A549 (cell line): ENCODE measurements at regions not wholly inside any gene's neighbourhood (a gene's known extent, or its start where the extent isn't known, plus 50 kb on each side); places are given as distances from the start of the nearest gene placed in this dataset.

Experiments used
- BHLHE40 ChIP-seq: IDR thresholded peaks from 2 replicates; pipeline ENCODE4 v1.6.1; 2012; ENCODE audit warnings: low read depth, low read length, inconsistent platforms
- CTCF ChIP-seq: fragments of >200 bp; sonication (Bioruptor Twin); formaldehyde crosslinking; IDR thresholded peaks from 3 replicates; pipeline ENCODE4 v1.5.1; 2016
- FOSL2 ChIP-seq, 2 experiments: fragments of 450-650 bp in 1 of 2; fragments of >200 bp in 1 of 2; sonication (Bioruptor Twin) in 1 of 2; formaldehyde crosslinking; IDR thresholded peaks; 2 replicates each; pipeline versions ENCODE4 v1.5.0 to v1.6.1; 2016 to 2020; ENCODE audit warnings: mild to moderate bottlenecking in 1 of 2, moderate library complexity in 1 of 2
- HOXA7 ChIP-seq: fragments of 250-450 bp; sonication (Bioruptor Pico); IDR thresholded peaks from 2 replicates; pipeline ENCODE4 v1.5.0; 2020; ENCODE audit warnings: mild to moderate bottlenecking, moderate library complexity
- MAX ChIP-seq: IDR thresholded peaks from 2 replicates; pipeline ENCODE4 v1.6.1; 2012
- MYC ChIP-seq: IDR thresholded peaks from 2 replicates; pipeline ENCODE4 v1.6.1; 2012; ENCODE audit warnings: mild to moderate bottlenecking, inconsistent platforms, low read length, improper control_type of control experiment, borderline replicate concordance
- NFE2L2 ChIP-seq: fragments of 150-350 bp; conservative IDR thresholded peaks from 2 replicates; pipeline ENCODE4 v1.6.1; 2014; ENCODE audit warnings: low read length
- POLR2A ChIP-seq: IDR thresholded peaks from 2 replicates; pipeline ENCODE4 v1.6.1; 2012; ENCODE audit warnings: mild to moderate bottlenecking, low read length
- REST ChIP-seq: fragments of 200-600 bp; sonication (generic); IDR thresholded peaks from 2 replicates; pipeline ENCODE4 v1.6.1; 2016; ENCODE audit warnings: antibody characterized with exemption, mild to moderate bottlenecking, moderate library complexity
- RFX5 ChIP-seq: fragments of 450-650 bp; IDR thresholded peaks from 2 replicates; pipeline ENCODE4 v1.7.1; 2014; ENCODE audit warnings: antibody characterized with exemption, mild to moderate bottlenecking, moderate library complexity
- SREBF2 ChIP-seq: fragments of 450-650 bp; IDR thresholded peaks from 2 replicates; pipeline ENCODE4 v1.6.1; 2014; ENCODE audit warnings: mild to moderate bottlenecking, moderate library complexity
- ZFP36 ChIP-seq: fragments of 450-650 bp; IDR thresholded peaks from 2 replicates; pipeline ENCODE4 v1.6.1; 2014; ENCODE audit warnings: borderline replicate concordance; ENCODE audit not compliant: partially characterized antibody
- ZSCAN20 ChIP-seq: fragments of 250-450 bp; sonication (Bioruptor Pico); IDR thresholded peaks from 2 replicates; pipeline ENCODE4 v1.8.0; 2022; ENCODE audit warnings: mild to moderate bottlenecking, moderate library complexity

- TF ChIP-seq CTCF (no peak), REST (no peak), MYC (no peak), NFE2L2 (no peak), RFX5 (no peak), SREBF2 (no peak), MAX (no peak), ZFP36 (no peak), POLR2A (no peak), ZSCAN20 (CRISPR knock-in tag) (no peak), FOSL2 (IDR thresholded peaks at IDR 0.05) (no peak), FOSL2 (CRISPR knock-in tag; IDR thresholded peaks at IDR 0.05) (no peak), BHLHE40 (no peak), HOXA7 (CRISPR knock-in tag) (no peak)
Measured at GRCh38 chr2:100675373-100675772, 112.6 kb downstream of the PDCL3 start.
